Neuron (in vitro differentiated cells): ENCODE measurements at regions not wholly inside any gene's neighbourhood (a gene's known extent, or its start where the extent isn't known, plus 50 kb on each side); places are given as distances from the start of the nearest gene placed in this dataset.
"Not testable (repeated sequence)": the region's sequence is repeated elsewhere in the genome, so short reads cannot be mapped to it uniquely, and the experiment has no call there.

ENCODE experiments used
- H2AFZ ChIP-seq: one replicate; pipeline ENCODE4 v1.6.1; 2013; ENCODE audit warnings: low read depth, mild to moderate bottlenecking, inconsistent platforms, low read length, moderate library complexity
- H3K27me3 ChIP-seq: one replicate; pipeline ENCODE4 v1.6.1; 2013; ENCODE audit warnings: low read length; ENCODE audit not compliant: insufficient read depth
- H3K36me3 ChIP-seq: one replicate; pipeline ENCODE4 v1.6.1; 2013; ENCODE audit warnings: low read length; ENCODE audit not compliant: insufficient read depth
- H3K4me1 ChIP-seq: one replicate; pipeline ENCODE4 v1.6.1; 2013; ENCODE audit warnings: low read length; ENCODE audit not compliant: insufficient read depth
- H3K4me3 ChIP-seq: 2 replicates; pipeline ENCODE4 v1.5.1; 2013; ENCODE audit warnings: mild to moderate bottlenecking, low read length, moderate library complexity
- H3K9me3 ChIP-seq: one replicate; pipeline ENCODE4 v1.6.1; 2013; ENCODE audit warnings: low read length

DNA sequence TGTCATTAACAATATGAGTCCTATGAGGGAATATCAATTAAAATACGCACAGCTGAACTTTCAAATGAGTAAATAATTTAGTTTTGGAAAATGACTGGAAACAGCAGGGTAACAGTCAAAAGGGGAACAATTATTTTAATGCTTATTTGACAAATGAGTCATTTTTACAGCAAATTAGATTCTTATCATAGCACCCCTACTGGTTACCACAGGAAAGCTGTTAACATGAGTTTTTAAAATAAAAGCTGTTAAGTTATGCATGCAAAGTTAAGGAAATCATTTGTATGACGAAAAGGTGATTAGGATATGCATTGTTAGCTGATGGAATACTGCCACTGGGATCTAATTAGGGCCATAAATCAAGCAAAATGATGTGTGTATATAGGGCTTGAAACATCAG is 435.1 kb upstream of the MEIS1 start:
- no peaks in the 10 kb centered on the region for H3K36me3 ChIP-seq

DNA sequence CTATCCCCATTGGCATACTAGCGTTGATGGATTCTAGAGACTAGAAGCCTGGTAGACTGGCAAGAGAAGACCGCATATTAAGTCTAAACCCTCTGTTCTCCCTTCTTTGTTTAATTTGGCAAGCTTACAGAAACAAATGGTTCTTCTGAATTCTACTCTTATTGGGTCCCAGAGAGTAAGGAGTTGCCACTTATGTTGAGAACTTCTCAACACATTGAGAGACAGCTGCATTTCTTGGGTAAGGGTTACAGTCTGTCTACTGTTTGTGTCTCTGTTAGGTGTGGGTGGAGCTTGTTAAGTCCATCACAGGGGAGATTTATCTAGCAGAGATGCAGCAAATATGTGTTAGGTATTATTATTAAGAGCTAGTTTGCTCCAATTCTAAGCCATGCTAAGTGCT is 435.8 kb upstream of the MEIS1 start:
- H3K36me3 ChIP-seq, result no peaks in the 10 kb centered on the region
- no peaks in the 10 kb centered on the region for H3K9me3 ChIP-seq
- H3K27me3 ChIP-seq, result no peaks in the 10 kb centered on the region
- no peaks in the 10 kb centered on the region for H3K4me1 ChIP-seq
- H2AFZ ChIP-seq, result no peak overlapping the region
- no peak overlapping the region for H3K4me3 ChIP-seq

More for the DNA sequence above, 435.1 kb upstream of the MEIS1 start:
- Histone ChIP-seq H3K4me3 (no peak overlapping the region), H3K27me3 (no peaks in the 10 kb centered on the region), H3K4me1 (no peaks in the 10 kb centered on the region), H2AFZ (no peak overlapping the region), H3K9me3 (no peaks in the 10 kb centered on the region)

DNA sequence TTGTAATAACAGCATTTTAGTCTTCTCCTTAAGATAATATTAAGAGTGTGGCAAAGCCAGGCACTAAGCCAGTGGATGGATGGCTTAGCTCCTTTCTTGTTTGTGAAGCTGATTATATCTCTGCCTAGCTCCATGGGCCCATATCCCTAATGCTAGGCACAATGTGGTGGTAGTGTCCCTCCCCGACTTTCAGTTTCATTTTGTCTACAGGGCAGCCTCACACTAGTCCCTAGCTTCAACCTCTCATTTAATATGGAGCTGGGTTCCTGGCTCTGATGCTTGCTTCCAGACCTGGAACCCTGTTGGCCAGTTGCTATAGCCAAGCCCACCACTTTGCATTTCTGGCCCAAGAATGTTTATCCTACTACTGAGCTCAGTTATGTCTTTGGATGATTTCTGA is 437.0 kb upstream of the MEIS1 start:
- no peak overlapping the region for H3K4me3 ChIP-seq
- no peaks in the 10 kb centered on the region for H3K9me3 ChIP-seq
- no peaks in the 10 kb centered on the region for H3K36me3 ChIP-seq
- no peaks in the 10 kb centered on the region for H3K27me3 ChIP-seq
- H3K4me1 ChIP-seq, result no peaks in the 10 kb centered on the region
- H2AFZ ChIP-seq, result no peak overlapping the region

DNA sequence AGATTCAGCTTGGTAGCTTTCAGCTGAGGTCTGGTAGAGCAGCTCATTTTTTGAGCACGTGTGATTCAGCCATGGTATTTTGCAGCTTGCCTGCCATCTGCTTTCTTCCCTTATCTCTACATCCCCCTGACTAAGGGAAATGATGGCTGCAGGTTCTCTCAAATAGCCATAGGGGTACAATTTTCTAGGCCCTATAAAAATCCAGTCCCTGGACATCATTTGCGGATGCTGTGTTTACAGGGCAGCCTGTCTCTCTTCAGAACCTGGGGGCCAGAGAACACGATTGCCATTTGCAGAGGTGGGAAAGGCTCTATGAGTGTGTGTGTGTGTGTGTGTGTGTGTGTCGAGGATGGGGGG is 442.7 kb upstream of the MEIS1 start:
- Histone ChIP-seq H3K36me3 (no peaks in the 10 kb centered on the region), H3K9me3 (no peaks in the 10 kb centered on the region), H2AFZ (no peak overlapping the region), H3K27me3 (no peaks in the 10 kb centered on the region), H3K4me1 (no peaks in the 10 kb centered on the region), H3K4me3 (no peak overlapping the region)

DNA sequence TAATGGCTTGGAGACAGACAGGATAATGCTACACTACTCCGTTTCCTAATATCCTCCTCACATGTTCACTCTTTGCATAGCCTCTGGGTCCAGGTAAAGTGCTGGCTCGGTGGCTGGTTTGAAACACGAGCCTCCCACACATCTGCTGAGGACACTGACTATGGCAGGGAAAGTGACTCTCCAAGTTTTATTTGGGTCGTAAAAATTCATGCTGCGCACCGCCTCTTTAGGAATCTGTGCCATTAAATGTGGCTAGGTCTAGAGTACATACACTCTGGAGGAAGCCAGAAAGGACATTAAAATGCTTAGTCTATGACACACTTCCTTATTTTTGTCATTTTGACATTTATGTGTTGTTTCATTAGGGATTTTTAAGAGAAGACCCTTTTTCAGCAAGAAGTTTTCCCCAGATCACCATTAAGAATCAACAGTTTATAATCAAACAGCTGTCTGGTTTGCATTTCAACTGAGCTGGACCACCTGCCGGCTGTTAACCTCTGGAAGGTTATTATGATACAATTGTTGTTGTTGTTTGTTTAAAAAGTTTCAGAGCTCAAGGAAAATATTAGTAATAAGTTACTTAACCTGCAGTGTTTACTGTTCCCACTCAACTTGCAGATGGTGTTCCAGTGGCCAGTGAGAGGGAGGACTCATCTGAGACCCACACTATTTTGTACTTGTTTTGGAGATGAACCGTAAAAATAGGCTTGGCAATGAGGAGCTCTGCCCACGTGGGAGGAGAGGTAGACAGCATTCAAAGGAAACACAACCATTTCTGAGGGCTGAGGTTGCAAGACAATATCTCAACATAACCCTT is 443.3 kb upstream of the MEIS1 start:
- no peaks in the 10 kb centered on the region for H3K9me3 ChIP-seq
- H3K4me3 ChIP-seq, result no peak overlapping the region
- H3K4me1 ChIP-seq, result no peaks in the 10 kb centered on the region
- no peaks in the 10 kb centered on the region for H3K27me3 ChIP-seq
- H2AFZ ChIP-seq, result no peak overlapping the region
- no peaks in the 10 kb centered on the region for H3K36me3 ChIP-seq

DNA sequence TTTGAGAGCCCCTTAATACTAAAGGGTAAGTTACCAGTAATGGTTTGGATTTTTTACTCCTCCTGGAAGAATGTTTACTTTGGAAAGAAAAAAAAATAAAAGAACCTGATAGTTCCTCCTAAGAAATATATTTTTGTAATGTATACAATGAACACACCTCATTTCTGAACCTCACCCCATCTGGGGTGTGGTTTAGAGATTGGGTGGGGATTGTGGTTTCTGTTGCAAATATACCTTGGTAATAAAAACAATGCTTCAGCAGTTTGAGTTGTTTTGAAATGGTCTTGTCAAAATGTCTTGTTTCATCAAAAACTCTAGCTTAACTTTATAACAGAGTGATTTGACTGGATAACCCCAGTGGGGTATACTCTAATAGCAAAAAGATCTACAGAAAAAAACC is 448.9 kb upstream of the MEIS1 start:
- no peaks in the 10 kb centered on the region for H3K36me3 ChIP-seq
- H3K9me3 ChIP-seq, result no peaks in the 10 kb centered on the region
- no peak overlapping the region for H3K4me3 ChIP-seq
- no peak overlapping the region for H2AFZ ChIP-seq
- H3K4me1 ChIP-seq, result peaks cover 7% of the 10 kb centered on the region
- H3K27me3 ChIP-seq, result no peaks in the 10 kb centered on the region

DNA sequence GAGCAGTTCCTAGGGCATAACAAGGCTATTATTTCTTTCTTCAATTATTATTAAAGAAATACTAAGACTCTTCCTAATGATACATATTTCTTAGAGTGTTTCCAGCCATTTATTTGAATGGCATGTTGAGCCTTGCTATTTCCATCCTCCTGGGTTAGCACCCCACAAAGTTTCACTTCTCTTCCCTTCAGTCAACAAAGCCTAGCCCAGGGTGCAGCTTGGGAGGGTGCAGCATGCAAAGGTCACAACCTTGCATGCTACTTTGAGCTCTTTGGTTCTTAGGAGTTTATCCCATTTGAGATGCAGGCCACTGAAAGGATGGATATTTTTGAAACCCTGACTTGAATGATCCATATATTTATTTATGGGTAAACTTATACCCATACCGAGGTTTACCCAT is 454.4 kb upstream of the MEIS1 start:
- H3K36me3 ChIP-seq, result no peaks in the 10 kb centered on the region
- H3K27me3 ChIP-seq, result no peaks in the 10 kb centered on the region
- H3K9me3 ChIP-seq, result no peaks in the 10 kb centered on the region
- peaks cover 7% of the 10 kb centered on the region for H3K4me1 ChIP-seq
- no peak overlapping the region for H3K4me3 ChIP-seq
- no peak overlapping the region for H2AFZ ChIP-seq

DNA sequence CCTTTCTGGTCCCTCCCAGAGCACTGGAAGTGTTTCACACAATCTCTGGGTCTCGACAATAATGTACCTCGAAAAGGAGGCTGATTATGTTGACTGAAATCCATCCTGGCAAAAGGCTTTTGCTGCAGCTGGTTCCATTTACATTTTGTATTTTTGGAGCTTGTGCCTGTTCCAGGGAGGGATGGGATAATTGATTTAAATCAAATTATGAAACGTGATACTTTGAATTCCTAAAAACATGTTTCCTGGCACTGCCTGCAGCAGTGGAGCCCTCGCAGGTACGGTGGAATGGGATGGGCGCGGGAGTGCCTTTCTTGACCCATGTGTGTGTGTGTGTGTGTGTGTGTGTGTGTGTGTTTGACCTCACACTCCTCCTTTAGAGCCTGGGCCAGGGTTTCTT is 455.5 kb upstream of the MEIS1 start:
- no peaks in the 10 kb centered on the region for H3K9me3 ChIP-seq
- peaks cover 7% of the 10 kb centered on the region for H3K4me1 ChIP-seq
- H2AFZ ChIP-seq, result no peak overlapping the region
- H3K4me3 ChIP-seq, result no peak overlapping the region
- H3K27me3 ChIP-seq, result no peaks in the 10 kb centered on the region
- H3K36me3 ChIP-seq, result no peaks in the 10 kb centered on the region

DNA sequence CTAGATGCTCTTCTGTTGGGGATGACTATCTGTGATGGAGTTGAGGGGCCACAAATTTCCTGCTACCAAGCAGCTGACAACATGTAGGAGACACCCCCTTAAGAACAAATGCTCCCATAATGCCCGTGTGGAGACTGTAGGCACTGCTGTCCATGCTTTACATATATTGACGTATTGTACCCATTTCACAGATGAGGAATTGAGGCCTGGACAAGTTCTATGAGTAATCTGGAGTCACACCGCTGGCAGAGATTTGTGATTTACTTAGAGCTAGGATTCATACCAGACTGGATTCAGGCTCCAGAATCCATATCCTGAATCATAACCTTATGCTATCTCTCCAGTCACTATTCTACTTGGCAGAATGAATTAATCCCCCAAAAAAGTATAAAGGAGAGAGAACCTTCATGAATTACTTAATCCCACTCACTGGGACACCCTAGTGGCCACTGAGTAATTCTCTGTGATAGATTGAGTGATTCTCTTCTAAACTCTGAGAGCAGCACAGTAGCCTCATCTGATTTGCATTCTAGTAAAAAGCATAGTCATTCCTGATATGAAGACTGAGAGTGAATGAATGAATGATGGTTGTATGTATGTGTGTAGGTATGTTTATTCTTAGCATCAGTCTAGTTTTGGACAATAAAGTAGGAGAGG is 460.7 kb upstream of the MEIS1 start:
- Histone ChIP-seq H3K36me3 (no peaks in the 10 kb centered on the region), H2AFZ (no peak overlapping the region), H3K27me3 (no peaks in the 10 kb centered on the region), H3K4me3 (no peak overlapping the region), H3K9me3 (no peaks in the 10 kb centered on the region), H3K4me1 (no peaks in the 10 kb centered on the region)

DNA sequence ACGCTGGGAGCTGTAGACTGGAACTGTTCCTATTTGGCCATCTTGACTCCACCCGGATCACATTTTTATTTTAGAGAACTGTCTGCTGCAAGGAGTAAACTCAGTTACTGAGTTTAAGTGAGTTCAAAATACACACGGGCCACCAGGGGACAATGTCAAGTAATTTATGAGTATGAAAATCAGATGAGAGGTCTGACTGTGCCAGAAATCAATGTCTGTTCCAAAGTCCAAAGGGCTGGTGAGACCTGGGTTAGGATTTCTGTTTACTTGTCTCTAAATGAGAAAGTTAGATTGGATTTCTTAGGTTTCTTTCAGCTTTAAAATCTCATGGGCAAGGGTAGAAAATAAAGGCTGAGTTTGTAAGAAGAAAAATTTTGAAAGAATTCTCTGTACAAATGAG is 465.8 kb upstream of the MEIS1 start:
- H3K4me1 ChIP-seq, result no peaks in the 10 kb centered on the region
- H2AFZ ChIP-seq, result no peak overlapping the region
- H3K27me3 ChIP-seq, result no peaks in the 10 kb centered on the region
- no peak overlapping the region for H3K4me3 ChIP-seq
- H3K36me3 ChIP-seq, result no peaks in the 10 kb centered on the region
- no peaks in the 10 kb centered on the region for H3K9me3 ChIP-seq

DNA sequence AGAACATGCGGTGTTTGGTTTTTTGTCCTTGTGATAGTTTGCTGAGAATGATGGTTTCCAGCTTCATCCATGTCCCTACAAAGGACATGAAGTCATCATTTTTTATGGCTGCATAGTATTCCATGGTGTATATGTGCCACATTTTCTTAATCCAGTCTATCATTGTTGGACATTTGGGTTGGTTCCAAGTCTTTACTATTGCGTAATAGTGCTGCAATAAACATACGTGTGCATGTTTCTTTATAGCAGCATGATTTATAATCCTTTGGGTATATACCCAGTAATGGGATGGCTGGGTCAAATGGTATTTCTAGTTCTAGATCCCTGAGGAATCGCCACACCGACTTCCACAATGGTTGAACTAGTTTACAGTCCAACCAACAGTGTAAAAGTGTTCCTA is 471.6 kb upstream of the MEIS1 start:
- not testable (repeated sequence) for H2AFZ ChIP-seq, H3K36me3 ChIP-seq, H3K4me1 ChIP-seq, H3K27me3 ChIP-seq, H3K4me3 ChIP-seq, H3K9me3 ChIP-seq

DNA sequence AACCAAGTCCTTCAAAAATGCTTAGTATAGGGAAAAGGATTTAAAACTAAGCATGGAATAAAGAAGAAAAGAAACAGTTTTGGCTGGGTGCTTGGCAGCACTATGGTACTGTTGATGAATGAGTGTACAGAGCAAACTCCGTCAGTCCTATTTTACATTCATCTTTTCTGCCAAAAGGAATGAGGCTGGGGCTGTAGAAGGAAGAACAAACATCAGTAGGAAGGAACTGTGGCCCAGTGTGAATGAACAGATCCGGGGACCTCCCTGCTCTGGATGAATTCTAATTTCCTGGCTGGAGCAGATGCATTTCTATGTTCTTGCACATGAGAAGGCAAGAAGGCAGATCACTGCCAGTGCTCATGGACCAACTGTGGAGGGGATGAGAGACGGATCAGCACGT is 474.0 kb upstream of the MEIS1 start:
- Histone ChIP-seq H3K9me3 (no peaks in the 10 kb centered on the region), H3K4me3 (no peak overlapping the region)

DNA sequence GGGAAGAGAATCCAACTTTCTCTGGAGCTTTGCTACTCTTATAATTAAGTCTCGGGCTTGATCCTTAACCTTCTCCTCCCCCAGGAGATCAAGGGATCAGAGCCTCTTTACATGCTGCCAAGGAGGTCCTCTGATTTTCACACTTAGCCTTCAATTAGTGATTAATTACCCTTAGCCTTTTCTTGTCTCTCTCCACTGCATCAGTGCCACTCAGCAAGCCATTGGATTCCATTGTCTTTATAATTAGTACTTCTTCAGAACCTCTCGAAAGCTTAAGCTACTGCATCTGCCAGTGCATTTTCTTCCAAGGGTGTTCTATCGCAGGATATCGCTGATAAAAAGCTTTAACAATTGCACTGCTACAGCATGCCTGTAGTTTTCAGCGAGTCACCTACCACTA is 477.0 kb upstream of the MEIS1 start:
- Histone ChIP-seq H2AFZ (no peak overlapping the region), H3K27me3 (no peaks in the 10 kb centered on the region), H3K36me3 (no peaks in the 10 kb centered on the region), H3K9me3 (no peaks in the 10 kb centered on the region), H3K4me3 (no peak overlapping the region), H3K4me1 (no peaks in the 10 kb centered on the region)

More for the DNA sequence above, 474.0 kb upstream of the MEIS1 start:
- no peak overlapping the region for H2AFZ ChIP-seq
- no peaks in the 10 kb centered on the region for H3K4me1 ChIP-seq
- no peaks in the 10 kb centered on the region for H3K36me3 ChIP-seq
- H3K27me3 ChIP-seq, result no peaks in the 10 kb centered on the region

DNA sequence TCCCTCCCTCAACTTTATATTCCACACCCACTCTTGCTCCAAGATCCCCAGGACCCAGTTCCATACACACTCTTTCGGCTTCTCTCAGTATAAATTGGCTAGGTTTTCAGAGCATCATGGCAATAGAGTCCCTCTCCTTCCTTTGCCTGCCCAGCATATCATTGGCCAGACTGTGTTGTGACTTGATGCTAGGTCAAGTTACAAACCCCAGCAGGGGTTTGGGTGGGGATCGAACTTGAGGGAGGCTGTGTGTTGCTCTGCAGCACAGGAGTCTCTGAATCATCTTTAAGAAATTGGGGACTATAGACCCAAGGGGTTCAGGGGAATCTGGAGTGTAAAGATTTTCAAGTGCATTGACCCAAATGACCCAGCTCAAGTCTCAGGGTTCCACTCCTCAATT is 477.5 kb upstream of the MEIS1 start:
- no peaks in the 10 kb centered on the region for H3K27me3 ChIP-seq
- no peaks in the 10 kb centered on the region for H3K9me3 ChIP-seq
- no peak overlapping the region for H2AFZ ChIP-seq
- no peaks in the 10 kb centered on the region for H3K4me1 ChIP-seq
- no peaks in the 10 kb centered on the region for H3K36me3 ChIP-seq
- no peak overlapping the region for H3K4me3 ChIP-seq
